HG03045 (cell line): ENCODE measurements at regions not wholly inside any gene's neighbourhood (a gene's known extent, or its start where the extent isn't known, plus 50 kb on each side); places are given as distances from the start of the nearest gene placed in this dataset.
A peak's percentile ranks its signal among the peaks of the same experiment; 100 is the strongest.

Source experiments
- ATAC-seq: cut with Tn5 transposase; IDR thresholded peaks from one replicate; pipeline ENCODE4 v1.9.1; 2021; ENCODE audit warnings: mild to moderate bottlenecking, moderate library complexity; ENCODE audit not compliant: unreplicated experiment

- no peak for ATAC-seq
These were observed 198.7 kb upstream of the EEA1 start for GRCh38 chr12:93127582-93128331.

- ATAC-seq = no peak
These were observed 199.2 kb upstream of the EEA1 start for GRCh38 chr12:93128332-93128707.

- ATAC-seq = no peak
These were observed 201.4 kb upstream of the EEA1 start for GRCh38 chr12:93130366-93131054.

GRCh38 chr12:93133361-93133760, 204.3 kb upstream of the EEA1 start:
- no peak for ATAC-seq

- no peak for ATAC-seq
These were observed 205.2 kb upstream of the EEA1 start for GRCh38 chr12:93134175-93134890.

- ATAC-seq = no peak
These were observed 205.8 kb upstream of the EEA1 start for GRCh38 chr12:93134893-93135285.

- ATAC-seq = no peak
These were observed 206.5 kb upstream of the EEA1 start for GRCh38 chr12:93135286-93136239.

- ATAC-seq = no peak
These were observed 207.4 kb upstream of the EEA1 start for GRCh38 chr12:93136253-93137055.

- peak; percentile 69 for ATAC-seq
These were observed 208.8 kb upstream of the EEA1 start for GRCh38 chr12:93137656-93138612.

- ATAC-seq = peak; percentile 42
These were observed 210.1 kb upstream of the EEA1 start for GRCh38 chr12:93139028-93139665.

GRCh38 chr12:93140325-93140724, 211.2 kb upstream of the EEA1 start:
- no peak for ATAC-seq

GRCh38 chr12:93140801-93141200, 211.7 kb upstream of the EEA1 start:
- ATAC-seq = no peak

GRCh38 chr12:93142881-93143280, 213.8 kb upstream of the EEA1 start:
- no peak for ATAC-seq

- no peak for ATAC-seq
These were observed 215.0 kb upstream of the EEA1 start for GRCh38 chr12:93144109-93144508.

GRCh38 chr12:93145086-93145485, 216.0 kb upstream of the EEA1 start:
- no peak for ATAC-seq

- ATAC-seq = no peak
These were observed 217.3 kb upstream of the EEA1 start for GRCh38 chr12:93146263-93146939.

GRCh38 chr12:93146970-93147369, 217.9 kb upstream of the EEA1 start:
- ATAC-seq = no peak

GRCh38 chr12:93148412-93148811, 219.3 kb upstream of the EEA1 start:
- ATAC-seq = no peak
